Upper lobe of left lung (tissue), 4 donors: ENCODE measurements at regions not wholly inside any gene's neighbourhood (a gene's known extent, or its start where the extent isn't known, plus 50 kb on each side); places are given as distances from the start of the nearest gene placed in this dataset.

Experiments
- EP300 ChIP-seq, 4 donors: sonication (generic); formaldehyde crosslinking; IDR thresholded peaks; one replicate each; pipeline ENCODE4 v1.5.1; 2017; ENCODE audit warnings: antibody characterized with exemption in 4 of 4, control low read depth in 2 of 4
- POLR2A ChIP-seq, 4 donors: fragments of 450-650 bp; IDR thresholded peaks; one replicate each; pipeline ENCODE4 v1.5.1; 2016 to 2017; ENCODE audit warnings: antibody characterized with exemption in 4 of 4, mild to moderate bottlenecking in 2 of 4
- POLR2AphosphoS5 ChIP-seq, 2 donors: sonication (generic); formaldehyde crosslinking; IDR thresholded peaks; one replicate each; pipeline ENCODE4 v1.5.1; 2017; ENCODE audit warnings: antibody characterized with exemption in 2 of 2

DNA sequence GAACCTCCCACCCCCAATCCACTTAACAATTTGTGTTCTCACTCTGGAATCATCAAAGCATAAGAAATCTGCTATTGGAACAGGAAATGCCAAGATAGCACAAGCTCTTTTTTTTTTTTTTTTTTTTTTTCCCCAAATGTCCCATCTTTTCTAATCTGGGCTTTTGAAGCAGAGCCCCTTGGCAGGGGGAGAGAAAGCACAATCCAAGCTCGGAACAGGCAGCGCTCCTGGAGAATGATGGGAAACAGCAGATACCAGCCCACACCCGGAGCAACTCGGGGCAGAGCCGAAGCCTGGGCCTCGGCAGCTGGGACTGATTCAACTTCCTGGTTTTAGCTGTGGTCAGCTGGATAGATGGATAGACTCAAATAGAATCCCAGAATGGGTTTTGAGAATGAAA is 235.1 kb downstream of the QDPR start:
- TF ChIP-seq POLR2A (IDR thresholded peaks at IDR 0.05) (no peak), EP300 (IDR thresholded peaks at IDR 0.05) (no peak), POLR2AphosphoS5 (IDR thresholded peaks at IDR 0.05) (no peak)
